ENCODE measurements at regions not wholly inside any gene's neighbourhood (a gene's known extent, or its start where the extent isn't known, plus 50 kb on each side); places are given as distances from the start of the nearest gene placed in this dataset.

GRCh38 chr1:96427616-96428015, 294.0 kb upstream of the PTBP2 start:
- 95% methylated on average over 2 of the region's 2 CpGs for WGBS
- H3K4me1 ChIP-seq (ENCODE audit: control insufficient read depth in 4 of 4, insufficient read depth in 4 of 4, low read length in 3 of 4) = peaks cover 2 to 11% (median 8%) of the 10 kb centered on the region in 4 donors

More at GRCh38 chr1:96427616-96428015, 294.0 kb upstream of the PTBP2 start:
- Histone ChIP-seq H3K27me3 (ENCODE audit: control insufficient read depth in 4 of 4, insufficient read depth in 4 of 4, low read length in 3 of 4) (no peaks in the 10 kb centered on the region), H3K9me3 (ENCODE audit: control insufficient read depth in 4 of 4, low read length in 3 of 4) (no peaks in the 10 kb centered on the region), H3K9ac (ENCODE audit: low read depth in 1 of 2, low read length in 2 of 2) (no peak overlapping the region), H3K4me3 (ENCODE audit: low read depth in 1 of 3, low read length in 3 of 3) (no peak overlapping the region), H3K27ac (ENCODE audit: low read depth in 1 of 2, low read length in 2 of 2) (no peak overlapping the region), H3K36me3 (ENCODE audit: control insufficient read depth in 4 of 4, insufficient read depth in 3 of 4, low read depth in 1 of 4, low read length in 3 of 4) (no peaks in the 10 kb centered on the region)
- no peak for DNase-seq (ENCODE audit: low spot score)
- no peak for TF ChIP-seq ZBTB33 (IDR thresholded peaks at IDR 0.05)
- no peak for TF ChIP-seq CTCF (IDR thresholded peaks at IDR 0.05; ENCODE audit: low read depth, low read length, missing input control)
- TF ChIP-seq ATF3 (IDR thresholded peaks at IDR 0.05) = no peak
- no peak for TF ChIP-seq FOXA2 (IDR thresholded peaks at IDR 0.05)
- no peak for TF ChIP-seq YY1 (IDR thresholded peaks at IDR 0.05)
- no peak for TF ChIP-seq RAD21 (IDR thresholded peaks at IDR 0.05)
- TF ChIP-seq EGR1 (IDR thresholded peaks at IDR 0.05; ENCODE audit: low read depth in 2 of 2) = no peak
- TF ChIP-seq MAX (IDR thresholded peaks at IDR 0.05) = no peak
- TF ChIP-seq GABPA (IDR thresholded peaks at IDR 0.05 in 1 of 2, conservative IDR thresholded peaks at IDR 0.05 in 1 of 2) = no peak
- TF ChIP-seq REST (IDR thresholded peaks at IDR 0.05) = no peak
- TF ChIP-seq HNF4A (conservative IDR thresholded peaks at IDR 0.05) = no peak
- TF ChIP-seq JUND (IDR thresholded peaks at IDR 0.05) = no peak
- TF ChIP-seq TAF1 (conservative IDR thresholded peaks at IDR 0.05) = no peak
- no peak for TF ChIP-seq SP1 (IDR thresholded peaks at IDR 0.05)
- no peak for TF ChIP-seq RXRA (IDR thresholded peaks at IDR 0.05)
- TF ChIP-seq FOXA1 (IDR thresholded peaks at IDR 0.05) = no peak
- no peak for TF ChIP-seq HNF4G (IDR thresholded peaks at IDR 0.05)
- no peak for TF ChIP-seq NR2F2 (IDR thresholded peaks at IDR 0.05)

Measured in liver (tissue), 8 donors.